ENCODE measurements at regions not wholly inside any gene's neighbourhood (a gene's known extent, or its start where the extent isn't known, plus 50 kb on each side); places are given as distances from the start of the nearest gene placed in this dataset.
"Not testable (repeated sequence)": the region's sequence is repeated elsewhere in the genome, so short reads cannot be mapped to it uniquely, and the experiment has no call there.

DNA sequence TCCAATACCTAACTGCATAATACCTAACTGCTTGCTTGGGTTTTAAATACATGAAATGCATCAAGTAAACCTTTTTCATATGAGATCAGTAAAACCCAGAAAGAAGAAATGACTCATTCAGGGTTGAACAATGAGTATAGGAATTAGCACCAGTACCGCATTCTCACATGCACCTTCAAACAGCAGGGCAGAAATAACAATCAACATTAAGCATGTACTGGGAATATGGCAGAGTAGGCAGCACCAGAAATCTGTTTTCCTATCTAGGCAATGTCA, 850.3 kb upstream of the SORCS1 start:
- DNase-seq (ENCODE audit: low read depth), result no peak

DNA sequence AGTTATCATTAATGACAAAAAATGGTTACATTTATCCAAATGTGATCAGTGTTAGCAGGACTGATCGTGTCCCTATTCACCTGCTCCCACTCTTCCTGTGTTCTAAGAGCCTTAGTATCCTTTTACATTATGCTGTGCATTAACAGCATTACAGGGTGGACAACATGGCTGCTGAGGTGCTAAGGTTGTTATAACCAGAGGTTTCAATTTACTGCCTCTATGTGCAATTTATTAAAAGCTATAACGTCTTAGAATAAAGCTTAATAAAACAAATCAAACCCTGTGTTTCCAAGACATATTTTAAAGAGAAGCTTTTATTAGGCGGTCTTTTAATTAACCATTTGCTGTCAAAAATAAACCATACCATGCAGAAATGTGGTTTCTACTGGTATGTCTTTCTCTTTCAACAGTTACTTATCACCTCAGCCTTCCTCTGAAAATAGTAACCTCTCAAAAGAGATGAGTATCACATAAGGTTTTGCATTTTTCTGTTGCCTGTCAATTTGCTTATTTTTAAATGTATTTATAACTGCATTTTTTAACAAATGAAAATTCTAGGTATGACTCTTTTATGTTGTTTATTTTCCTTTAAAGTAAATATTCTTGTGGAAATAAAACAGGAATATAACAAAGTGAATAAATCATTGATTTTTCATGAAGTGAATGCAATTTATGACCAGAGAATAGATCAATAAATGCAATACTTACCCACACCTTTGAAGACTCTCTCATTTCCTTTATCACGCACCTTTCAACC, 849.8 kb upstream of the SORCS1 start:
- DNase-seq (ENCODE audit: low read depth), result no peak

DNA sequence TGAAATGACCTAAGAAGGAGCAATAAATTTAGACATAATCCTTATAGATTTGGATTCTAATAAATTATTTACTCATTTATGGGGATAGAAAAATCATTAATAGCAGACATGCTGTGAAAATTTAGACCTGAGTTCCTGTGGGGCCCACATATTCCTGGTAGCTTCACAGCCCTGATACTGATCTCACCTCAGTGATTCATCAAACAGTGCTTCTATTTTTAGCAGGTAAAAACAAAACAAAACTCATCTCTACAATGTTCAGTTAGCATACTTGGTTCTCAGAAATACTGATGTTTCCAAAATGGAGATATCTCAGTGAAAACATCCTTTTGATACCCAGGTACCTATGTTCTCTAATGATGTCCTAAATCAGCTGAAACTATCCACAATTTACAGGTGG, 841.1 kb upstream of the SORCS1 start:
- no peak for DNase-seq (ENCODE audit: low read depth)

DNA sequence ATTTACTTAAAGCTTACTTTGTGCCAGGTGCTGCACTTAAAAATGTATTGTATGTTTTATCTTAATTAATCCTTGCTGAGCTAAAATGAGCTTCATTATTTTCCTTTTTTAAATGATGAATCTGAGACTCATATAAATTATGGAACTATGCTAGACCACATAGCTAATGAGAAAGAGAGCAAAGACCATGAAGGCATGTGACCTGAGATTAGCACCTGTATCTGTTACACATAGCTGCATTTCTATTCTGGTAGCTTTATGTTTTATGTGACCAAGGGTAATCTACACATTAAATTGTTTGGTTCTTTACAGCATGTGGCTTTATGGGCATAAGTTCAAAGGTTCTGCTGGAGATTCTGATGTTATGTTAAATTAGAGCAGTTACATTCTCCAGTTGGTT, 839.1 kb upstream of the SORCS1 start:
- DNase-seq (ENCODE audit: low read depth), result no peak

DNA sequence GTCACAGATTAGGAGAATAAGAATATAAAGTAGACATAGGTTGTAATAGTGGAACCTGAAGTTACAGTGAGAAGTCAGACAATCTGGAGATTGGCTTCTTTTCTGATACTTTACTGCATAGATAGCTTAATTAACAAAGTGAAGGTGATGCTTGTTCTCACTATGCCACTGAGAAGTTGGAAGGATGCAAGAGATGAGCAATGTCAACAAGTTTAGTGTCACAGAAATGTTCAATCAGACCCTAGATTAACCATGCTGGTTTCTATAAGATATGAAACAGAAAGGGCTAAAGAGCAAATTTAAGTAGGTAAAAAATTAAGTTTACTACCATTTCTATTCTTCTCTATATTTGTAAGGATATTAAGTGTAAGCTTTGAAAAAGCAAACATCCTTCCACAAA, 838.6 kb upstream of the SORCS1 start:
- DNase-seq (ENCODE audit: low read depth), result no peak

DNA sequence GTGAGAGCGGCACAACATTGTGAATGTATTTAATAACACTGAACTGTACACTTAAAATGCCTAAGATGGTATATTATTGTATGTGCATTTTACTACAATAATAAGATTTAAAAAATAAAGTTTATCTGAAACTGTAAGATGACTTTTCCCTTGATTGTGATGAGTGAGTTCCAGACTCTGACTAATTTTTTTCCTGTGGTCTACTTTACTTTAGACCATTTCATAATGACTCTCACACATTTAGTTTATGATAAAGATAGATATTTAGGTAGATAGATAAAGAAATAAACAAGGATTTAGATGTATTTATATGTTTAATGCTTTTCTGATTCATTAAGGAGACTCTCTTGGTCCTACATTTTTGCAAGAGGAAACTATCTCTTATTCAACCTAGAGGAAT, 835.9 kb upstream of the SORCS1 start:
- DNase-seq (ENCODE audit: low read depth), result no peak

DNA sequence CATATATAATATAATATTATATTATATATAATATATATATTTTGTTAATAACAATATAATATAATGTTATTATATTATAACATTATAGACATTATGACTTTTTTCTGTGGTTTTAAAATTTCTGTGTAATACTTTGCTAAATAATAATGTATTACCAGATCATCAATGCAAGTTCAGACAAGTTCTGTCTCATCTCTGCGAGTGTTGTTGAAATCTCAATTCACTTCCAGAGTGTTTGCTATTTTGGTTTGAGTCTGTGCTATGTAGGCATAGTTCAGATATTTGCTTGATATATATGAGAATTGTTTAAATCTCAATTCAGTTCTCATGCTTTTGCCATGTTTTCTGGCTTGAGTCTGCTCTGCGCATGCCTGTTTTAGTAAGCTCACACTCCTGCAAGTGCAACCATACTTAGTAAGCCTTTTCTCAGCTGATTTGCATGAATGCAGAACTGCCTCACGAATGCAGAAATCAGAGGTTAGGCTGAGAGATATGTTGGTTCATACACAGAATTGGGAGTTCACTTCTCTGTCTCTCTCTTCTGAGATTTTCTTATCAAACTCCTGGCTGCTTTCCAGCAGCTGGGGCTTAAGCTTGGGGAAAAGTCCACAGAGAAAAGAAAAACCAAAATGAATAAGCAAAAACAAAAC, 830.2 kb upstream of the SORCS1 start:
- DNase-seq (ENCODE audit: low read depth), result no peak

DNA sequence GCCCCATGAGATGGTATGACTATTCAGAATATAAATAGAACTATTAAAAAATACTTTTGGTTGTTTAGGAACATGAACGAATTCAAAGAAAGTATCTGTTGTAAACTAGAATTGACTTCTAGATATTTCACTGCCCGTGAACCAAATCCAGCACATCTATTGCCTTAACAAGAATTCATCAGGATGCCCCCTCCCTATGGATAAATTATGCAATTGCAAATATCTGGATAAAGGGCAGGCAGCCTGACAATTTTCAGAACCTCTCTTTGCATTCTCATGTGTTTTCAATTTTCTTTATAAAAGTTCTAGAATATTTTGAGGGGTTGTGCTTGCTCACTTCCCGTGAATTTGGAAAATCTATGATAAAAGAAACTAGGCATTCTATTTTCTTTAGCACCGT, 822.1 kb upstream of the SORCS1 start:
- no peak for DNase-seq (ENCODE audit: low read depth)

DNA sequence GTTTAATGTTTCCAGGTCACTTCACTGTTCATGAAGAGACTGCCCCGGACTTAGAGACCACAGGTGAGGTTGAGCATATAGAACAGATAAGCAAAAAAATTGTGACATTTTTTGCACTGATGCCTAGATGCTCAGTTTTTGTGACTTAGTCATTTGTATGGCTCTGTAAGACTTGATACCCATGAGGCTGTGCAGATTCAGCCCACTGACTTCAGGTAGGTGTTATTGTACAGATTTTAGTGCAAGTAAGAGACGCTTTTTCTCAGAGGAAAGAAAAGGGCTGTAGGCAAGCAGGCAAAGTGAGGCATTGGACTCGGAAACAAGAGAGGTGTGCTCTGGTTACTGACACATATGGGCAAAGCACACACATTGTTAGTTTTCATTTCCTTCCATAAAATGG, 820.1 kb upstream of the SORCS1 start:
- no peak for DNase-seq (ENCODE audit: low read depth)

DNA sequence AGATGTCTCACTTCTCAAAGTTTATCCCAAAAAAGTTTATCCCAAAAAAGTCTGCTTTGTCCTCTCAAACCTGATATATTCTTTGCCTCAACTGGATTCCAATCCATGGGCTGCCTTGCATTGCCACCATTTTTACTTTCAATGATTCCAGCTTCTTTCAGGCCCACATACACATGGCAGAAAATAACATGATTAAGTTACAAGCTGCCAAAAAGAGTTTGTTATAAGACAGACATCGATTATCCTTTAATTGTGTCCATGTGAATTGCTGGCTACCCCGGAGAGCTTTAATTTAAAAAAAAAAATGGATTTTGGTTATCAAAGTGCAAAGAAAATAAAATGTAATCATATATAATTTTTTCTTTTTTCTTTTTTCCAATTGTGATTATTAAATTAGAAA, 819.6 kb upstream of the SORCS1 start:
- DNase-seq (ENCODE audit: low read depth), result no peak

DNA sequence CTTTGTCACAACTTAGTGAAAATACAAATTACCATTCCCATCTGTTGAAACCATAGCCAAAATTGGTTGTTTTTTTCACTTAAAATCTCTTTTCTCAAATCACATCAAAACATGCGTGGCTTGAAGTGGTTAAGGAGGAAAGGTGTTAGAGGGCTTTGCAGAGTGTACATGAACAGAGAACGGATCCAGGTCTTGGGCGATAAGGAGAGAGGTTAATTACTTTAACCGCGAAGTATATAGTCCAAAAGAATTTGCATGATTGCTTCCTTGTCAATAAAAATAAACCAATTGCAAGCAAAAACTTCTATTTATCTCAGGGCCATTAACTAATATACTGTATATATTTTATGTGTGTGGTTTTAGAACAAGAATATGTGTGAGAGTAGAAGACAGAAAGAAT, 813.9 kb upstream of the SORCS1 start:
- no peak for DNase-seq (ENCODE audit: low read depth)

DNA sequence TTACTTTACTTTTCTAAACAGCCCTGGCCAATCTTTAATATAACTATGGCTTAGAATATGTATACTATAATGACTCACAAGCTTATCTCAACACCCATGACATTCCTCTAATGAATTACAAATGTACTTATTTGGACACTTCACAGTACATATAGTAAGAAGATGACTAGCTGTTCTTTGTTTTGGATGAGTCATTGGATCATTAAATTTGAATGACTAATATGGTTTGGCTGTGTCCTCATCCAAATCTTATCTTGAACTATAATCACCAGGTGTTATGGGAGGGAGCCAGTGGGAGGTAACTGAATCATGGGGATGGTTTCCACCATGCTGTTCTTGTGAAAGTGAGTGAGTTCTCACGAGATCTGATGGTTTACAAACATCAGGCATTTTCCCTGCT, 807.5 kb upstream of the SORCS1 start:
- peak; percentile 6 for DNase-seq (ENCODE audit: low read depth)

DNA sequence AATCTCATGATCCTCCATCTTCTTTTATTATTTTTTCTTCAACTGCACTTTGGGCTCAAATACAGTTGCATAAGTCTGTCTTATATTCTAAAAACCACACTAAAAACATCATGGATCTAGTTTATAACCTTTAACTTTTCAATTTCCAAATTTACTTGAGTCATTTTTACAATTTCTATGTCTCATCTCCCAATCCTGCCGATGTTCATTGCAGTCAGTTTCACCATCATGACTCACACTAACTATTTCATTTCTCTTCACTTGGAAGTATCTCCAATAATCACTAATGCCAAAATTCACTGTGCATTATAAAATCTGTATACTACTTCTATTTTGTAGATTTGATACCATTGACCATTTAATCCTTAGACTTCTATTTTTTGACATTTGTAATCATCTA, 806.9 kb upstream of the SORCS1 start:
- DNase-seq (ENCODE audit: low read depth), result no peak

DNA sequence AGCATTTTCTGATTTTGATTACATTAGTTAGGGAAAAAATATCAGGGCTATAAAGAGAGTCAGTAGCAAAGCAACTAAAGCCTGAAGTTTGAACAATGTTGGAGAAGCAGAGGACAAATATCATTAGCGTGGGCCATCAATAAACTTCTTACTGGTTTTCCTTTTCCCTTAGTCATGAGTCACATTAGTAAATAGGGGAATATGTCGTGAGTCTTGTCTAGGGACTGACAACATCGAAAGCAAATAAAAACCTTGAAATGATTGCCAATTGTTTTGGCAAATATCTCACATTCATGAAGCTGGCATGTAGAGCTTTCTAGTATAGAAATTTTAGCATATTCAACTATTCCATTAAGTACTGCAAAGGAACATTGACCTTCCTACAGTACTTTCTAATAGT, 806.0 kb upstream of the SORCS1 start:
- DNase-seq (ENCODE audit: low read depth), result no peak

DNA sequence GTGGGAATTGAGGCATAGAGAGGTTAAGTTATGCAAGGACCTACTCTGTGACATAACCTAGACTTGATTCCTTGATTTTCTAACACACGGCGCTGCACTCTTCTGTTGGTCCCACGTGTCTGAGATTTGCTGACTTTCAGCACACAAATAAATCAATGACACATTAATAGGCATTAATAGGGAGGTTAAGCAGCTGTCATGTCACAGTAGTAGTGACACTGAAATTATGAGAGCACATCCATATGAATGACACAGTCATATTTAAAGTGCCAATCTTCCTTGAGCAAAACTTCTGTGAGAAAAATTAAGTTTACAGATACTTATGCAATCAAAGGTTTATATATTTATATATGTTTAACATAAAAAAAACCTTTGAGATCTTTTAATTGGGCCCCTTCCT, 805.4 kb upstream of the SORCS1 start:
- no peak for DNase-seq (ENCODE audit: low read depth)

DNA sequence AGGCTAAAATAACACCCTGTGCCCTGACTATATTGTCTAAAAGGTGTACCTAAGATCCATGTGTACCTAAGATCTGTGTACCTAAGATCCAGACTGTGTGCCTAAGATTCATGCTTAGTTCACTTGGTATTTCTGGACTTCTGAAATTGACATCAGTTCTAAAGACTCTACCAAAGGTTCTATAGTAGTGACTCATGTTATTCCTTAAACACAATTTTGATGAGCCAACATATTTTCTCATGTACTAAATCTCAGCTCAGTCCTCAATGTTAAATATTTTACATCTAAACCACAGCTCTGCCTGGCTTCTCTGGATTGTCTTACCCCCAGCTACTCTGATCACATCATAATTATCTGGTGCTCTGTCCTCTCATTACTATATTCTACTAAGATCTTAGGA, 802.3 kb upstream of the SORCS1 start:
- DNase-seq (ENCODE audit: low read depth), result no peak

DNA sequence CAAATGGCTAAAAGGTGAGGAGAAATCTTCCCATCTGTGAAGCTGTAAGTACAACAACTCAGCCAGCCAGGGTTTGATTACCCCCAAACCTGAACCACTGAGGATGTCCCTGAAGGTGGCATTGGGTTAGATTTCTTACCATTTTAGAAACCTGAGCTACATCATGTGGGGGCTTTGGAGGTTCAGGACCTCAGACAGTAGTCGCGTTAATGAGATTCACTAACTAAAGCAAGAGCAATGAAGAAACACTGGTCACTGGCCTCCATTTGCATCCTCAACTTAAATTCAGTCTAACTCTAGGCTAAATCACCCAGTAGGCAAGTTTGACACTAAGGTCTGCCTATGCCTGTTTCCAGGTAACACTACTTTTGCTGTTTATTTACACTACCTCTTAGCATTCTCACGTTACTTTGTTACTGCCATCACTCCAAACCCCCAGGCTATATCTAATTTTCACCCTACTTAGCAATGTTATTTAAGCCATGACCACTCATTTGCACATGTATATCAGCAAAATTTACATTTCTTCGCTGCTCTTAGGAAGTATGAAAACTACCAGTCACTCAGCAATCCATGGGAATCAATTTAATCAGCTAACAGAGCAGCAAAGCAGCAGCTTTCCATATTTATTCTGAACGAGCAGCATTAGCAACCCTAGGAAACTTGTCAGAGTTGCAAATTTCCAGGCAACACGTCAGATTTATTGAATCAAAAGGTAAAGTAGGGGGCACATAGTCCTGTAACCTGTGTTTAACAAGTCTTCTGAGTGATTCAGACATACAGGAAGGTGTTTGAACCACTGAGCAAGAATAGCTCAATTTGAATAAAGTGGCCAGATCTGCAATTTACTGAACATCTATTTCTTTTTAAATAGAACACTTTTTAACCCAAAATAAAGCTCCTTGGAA, 788.4 kb upstream of the SORCS1 start:
- no peak for DNase-seq (ENCODE audit: low read depth)

DNA sequence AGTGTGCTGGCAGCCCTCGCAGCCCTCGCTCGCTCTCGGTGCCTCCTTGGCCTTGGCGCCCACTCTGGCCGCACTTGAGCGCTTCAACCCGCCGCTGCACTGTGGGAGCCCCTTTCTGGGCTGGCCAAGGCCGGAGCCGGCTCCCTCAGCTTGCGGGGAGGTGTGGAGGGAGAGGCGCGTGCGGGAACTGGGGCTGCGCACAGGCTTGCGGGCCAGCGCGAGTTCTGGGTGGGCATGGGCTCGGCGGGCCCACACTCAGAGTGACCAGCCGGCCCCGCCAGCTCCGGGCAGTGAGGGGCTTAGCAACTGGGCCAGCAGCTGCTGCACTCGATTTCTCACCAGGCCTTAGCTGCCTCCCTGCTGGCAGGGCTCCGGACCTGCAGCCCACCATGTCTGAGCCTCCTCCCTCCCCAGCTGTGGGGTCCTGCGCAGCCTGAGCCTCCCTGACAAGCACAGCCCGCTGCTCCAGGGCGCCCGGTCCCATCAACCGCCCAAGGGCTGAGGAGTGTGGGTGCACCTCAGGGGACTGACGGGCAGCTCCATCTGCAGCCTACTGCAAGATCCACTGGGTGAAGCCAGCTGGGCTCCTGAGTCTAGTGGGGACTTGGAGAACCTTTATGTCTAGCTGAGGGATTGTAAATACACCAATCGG, 786.0 kb upstream of the SORCS1 start:
- DNase-seq (ENCODE audit: low read depth), result not testable (repeated sequence)

DNA sequence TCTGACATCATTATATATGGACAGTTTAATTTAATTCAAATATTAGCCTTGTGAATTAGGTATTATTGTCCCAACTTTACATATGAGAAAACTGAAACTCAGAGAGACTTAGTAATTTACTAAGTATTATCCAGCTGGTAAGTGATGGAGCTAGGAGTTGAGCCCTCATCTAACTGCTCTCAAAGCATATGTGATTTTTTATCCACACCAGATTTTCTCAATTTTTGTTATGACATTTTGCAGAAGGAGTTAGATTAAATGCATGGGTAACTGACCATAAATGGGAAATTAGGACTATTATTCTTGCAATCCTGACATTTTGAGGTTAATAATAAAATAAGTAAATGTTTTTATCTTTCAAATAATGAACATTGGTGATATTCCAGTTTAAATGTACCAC, 778.3 kb upstream of the SORCS1 start:
- no peak for DNase-seq (ENCODE audit: low read depth)

DNA sequence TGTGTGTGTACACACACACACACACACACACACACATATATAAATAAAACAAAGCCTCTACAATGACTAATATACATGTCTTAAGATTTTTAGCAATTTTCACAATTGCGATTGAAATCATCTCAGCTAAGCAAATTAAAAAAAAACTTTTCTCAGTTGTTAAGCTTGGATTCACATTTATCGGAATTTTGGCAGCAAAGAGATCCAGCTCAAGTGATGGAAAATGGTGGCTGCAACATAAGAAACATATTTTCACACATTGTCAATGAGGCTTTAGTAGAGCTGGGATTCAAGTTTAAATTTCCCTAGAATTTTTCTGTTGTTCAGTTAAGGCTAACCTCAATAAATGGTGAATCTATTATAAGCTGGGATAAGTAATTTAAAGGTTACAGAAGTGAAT, 768.6 kb upstream of the SORCS1 start:
- no peak for DNase-seq (ENCODE audit: low read depth)

DNA sequence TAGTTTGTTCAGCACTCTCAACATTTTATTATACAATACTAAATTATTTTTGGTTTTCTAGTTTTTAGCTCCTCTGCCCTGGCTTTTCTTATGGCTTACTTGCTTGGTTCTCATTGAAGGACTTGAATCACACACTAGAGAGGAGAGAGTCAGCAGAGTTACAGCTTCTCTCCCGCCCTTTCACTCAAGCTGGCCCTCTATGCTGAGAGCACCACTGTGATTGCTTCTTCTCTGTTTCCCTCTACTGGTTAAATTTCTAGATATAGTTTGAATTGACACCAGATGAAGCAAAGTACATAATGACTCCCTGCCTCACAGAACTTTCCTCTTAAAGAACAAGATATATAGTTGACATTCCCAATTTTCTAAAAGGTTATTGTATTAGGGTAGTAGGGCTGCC, 767.3 kb upstream of the SORCS1 start:
- DNase-seq (ENCODE audit: low read depth), result no peak

DNA sequence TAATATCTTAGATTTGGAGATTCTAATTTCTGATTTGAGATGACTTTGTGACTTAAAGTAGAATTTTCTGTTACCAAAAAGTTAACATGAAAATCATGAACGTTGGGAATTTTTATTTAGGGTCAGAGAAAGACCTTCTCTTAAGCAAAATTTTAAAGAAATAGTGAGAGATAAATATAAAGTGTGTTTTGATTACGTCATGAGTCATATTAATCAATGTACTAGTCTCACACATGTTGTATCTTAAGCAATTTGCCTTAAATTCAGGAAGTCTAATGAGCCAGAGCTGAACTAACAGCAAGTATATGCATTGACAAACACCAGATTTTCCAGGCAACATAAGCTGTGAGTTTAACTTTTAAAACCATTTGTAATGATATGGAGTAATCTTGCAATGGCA, 765.5 kb upstream of the SORCS1 start:
- no peak for DNase-seq (ENCODE audit: low read depth)

DNA sequence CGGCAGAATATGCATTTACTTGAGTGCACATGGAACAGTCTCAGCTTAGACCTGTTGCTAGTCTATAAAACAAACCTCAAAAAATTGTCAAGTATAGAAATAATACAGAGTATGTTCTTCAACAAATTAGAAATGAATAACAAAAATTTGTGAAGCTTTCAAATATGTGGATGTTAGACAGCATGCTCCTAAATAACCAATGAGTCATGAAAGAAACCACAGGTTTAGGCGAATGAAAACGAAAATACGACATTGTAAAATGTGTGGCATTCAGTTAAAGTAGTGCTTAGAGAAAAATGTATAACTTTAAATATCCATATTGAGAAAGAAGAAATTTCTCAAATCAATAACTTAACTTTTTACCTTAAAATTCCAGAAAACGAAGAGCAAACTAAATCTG, 760.0 kb upstream of the SORCS1 start:
- no peak for DNase-seq (ENCODE audit: low read depth)

Measured in EH (cell line).